Keratinocyte (primary cell): ENCODE measurements at regions not wholly inside any gene's neighbourhood (a gene's known extent, or its start where the extent isn't known, plus 50 kb on each side); places are given as distances from the start of the nearest gene placed in this dataset.

ENCODE experiments used
- CTCF ChIP-seq, 3 experiments: IDR thresholded peaks in 1 of 3; conservative IDR thresholded peaks in 1 of 3; optimal IDR thresholded peaks in 1 of 3; 2 replicates in 2 of 3; 3 replicates in 1 of 3; pipeline versions ENCODE3 to v1.5.1; 2011; ENCODE audit warnings: low read length in 3 of 3, mild to moderate bottlenecking in 3 of 3, moderate library complexity in 2 of 3, control low read depth in 1 of 3, inconsistent platforms in 1 of 3; ENCODE audit not compliant: insufficient read depth in 2 of 3; ENCODE audit errors: extremely low read depth in 1 of 3
- EZH2 ChIP-seq: IDR thresholded peaks from one replicate; pipeline ENCODE4 v1.6.1; 2012; ENCODE audit warnings: inconsistent platforms, mild to moderate bottlenecking, low read length, moderate library complexity

- TF ChIP-seq CTCF (optimal IDR thresholded peaks at IDR 0.05 in 1 of 3, IDR thresholded peaks at IDR 0.05 in 1 of 3, conservative IDR thresholded peaks at IDR 0.05 in 1 of 3; ENCODE audit: extremely low read depth in 1 of 3, insufficient read depth in 2 of 3, low read length in 3 of 3) (no peak), EZH2 (no peak)
Measured at GRCh38 chr11:39327302-39327701, 2132.2 kb downstream of the LRRC4C start.
